ENCODE measurements at regions not wholly inside any gene's neighbourhood (a gene's known extent, or its start where the extent isn't known, plus 50 kb on each side); places are given as distances from the start of the nearest gene placed in this dataset.

- Histone ChIP-seq H2AFZ (ENCODE audit: low read depth, low read length) (no peak overlapping the region), H3K79me2 (ENCODE audit: insufficient read depth, low read length) (no peaks in the 10 kb centered on the region), H4K20me1 (ENCODE audit: insufficient read depth, low read length) (no peaks in the 10 kb centered on the region), H3K9me3 (ENCODE audit: insufficient read depth, low read length, severe bottlenecking) (peaks cover 3% of the 10 kb centered on the region), H3K4me2 (ENCODE audit: insufficient read depth, low read length) (no peak overlapping the region), H3K27me3 (ENCODE audit: insufficient read depth, low read length, poor library complexity) (no peaks in the 10 kb centered on the region), H3K9ac (ENCODE audit: low read depth, low read length) (no peak overlapping the region), H3K4me1 (ENCODE audit: insufficient read depth, low read length) (no peaks in the 10 kb centered on the region), H3K4me3 (ENCODE audit: low read depth in 1 of 2, low read length in 2 of 2) (no peak overlapping the region), H3K27ac (ENCODE audit: low read length) (no peak overlapping the region), H3K36me3 (ENCODE audit: insufficient read depth, low read length) (no peaks in the 10 kb centered on the region)
- TF ChIP-seq EZH2 (IDR thresholded peaks at IDR 0.05; ENCODE audit: borderline replicate concordance, low read depth, low read length, severe bottlenecking) = no peak
- no peak for TF ChIP-seq CTCF (IDR thresholded peaks at IDR 0.05; ENCODE audit: borderline replicate concordance, extremely low read depth, low read length, poor library complexity, severe bottlenecking)
- DNase-seq = no peak
- no peak for ATAC-seq (ENCODE audit: insufficient read depth, low read depth)
These were observed 488.9 kb upstream of the HTR1E start for GRCh38 chr6:86448398-86448797.

GRCh38 chr6:86440608-86441007, 496.7 kb upstream of the HTR1E start:
- H3K36me3 ChIP-seq (ENCODE audit: insufficient read depth, low read length) = no peaks in the 10 kb centered on the region
- DNase-seq (no peak), ATAC-seq (ENCODE audit: insufficient read depth, low read depth) (no peak)
- H3K4me3 ChIP-seq (ENCODE audit: low read depth in 1 of 2, low read length in 2 of 2) = no peak overlapping the region
- H4K20me1 ChIP-seq (ENCODE audit: insufficient read depth, low read length) = no peaks in the 10 kb centered on the region
- no peak overlapping the region for H3K4me2 ChIP-seq (ENCODE audit: insufficient read depth, low read length)
- H3K9ac ChIP-seq (ENCODE audit: low read depth, low read length) = no peak overlapping the region
- no peak for TF ChIP-seq CTCF (IDR thresholded peaks at IDR 0.05; ENCODE audit: borderline replicate concordance, extremely low read depth, low read length, poor library complexity, severe bottlenecking)
- no peak for TF ChIP-seq EZH2 (IDR thresholded peaks at IDR 0.05; ENCODE audit: borderline replicate concordance, low read depth, low read length, severe bottlenecking)
- H3K27ac ChIP-seq (ENCODE audit: low read length) = no peak overlapping the region
- no peaks in the 10 kb centered on the region for H3K4me1 ChIP-seq (ENCODE audit: insufficient read depth, low read length)
- H2AFZ ChIP-seq (ENCODE audit: low read depth, low read length) = no peak overlapping the region
- H3K9me3 ChIP-seq (ENCODE audit: insufficient read depth, low read length, severe bottlenecking) = no peaks in the 10 kb centered on the region
- H3K27me3 ChIP-seq (ENCODE audit: insufficient read depth, low read length, poor library complexity) = no peaks in the 10 kb centered on the region
- no peaks in the 10 kb centered on the region for H3K79me2 ChIP-seq (ENCODE audit: insufficient read depth, low read length)

GRCh38 chr6:86423571-86423970, 513.8 kb upstream of the HTR1E start:
- Histone ChIP-seq H2AFZ (ENCODE audit: low read depth, low read length) (no peak overlapping the region), H3K9me3 (ENCODE audit: insufficient read depth, low read length, severe bottlenecking) (no peaks in the 10 kb centered on the region), H3K4me2 (ENCODE audit: insufficient read depth, low read length) (no peak overlapping the region), H4K20me1 (ENCODE audit: insufficient read depth, low read length) (no peaks in the 10 kb centered on the region), H3K79me2 (ENCODE audit: insufficient read depth, low read length) (no peaks in the 10 kb centered on the region), H3K9ac (ENCODE audit: low read depth, low read length) (no peak overlapping the region), H3K27me3 (ENCODE audit: insufficient read depth, low read length, poor library complexity) (no peaks in the 10 kb centered on the region), H3K36me3 (ENCODE audit: insufficient read depth, low read length) (no peaks in the 10 kb centered on the region), H3K4me1 (ENCODE audit: insufficient read depth, low read length) (no peaks in the 10 kb centered on the region), H3K4me3 (ENCODE audit: low read depth in 1 of 2, low read length in 2 of 2) (no peak overlapping the region), H3K27ac (ENCODE audit: low read length) (no peak overlapping the region)
- TF ChIP-seq CTCF (IDR thresholded peaks at IDR 0.05; ENCODE audit: borderline replicate concordance, extremely low read depth, low read length, poor library complexity, severe bottlenecking) (no peak), EZH2 (IDR thresholded peaks at IDR 0.05; ENCODE audit: borderline replicate concordance, low read depth, low read length, severe bottlenecking) (no peak)
- DNase-seq = no peak
- ATAC-seq (ENCODE audit: insufficient read depth, low read depth) = no peak

- Histone ChIP-seq H3K27ac (ENCODE audit: low read length) (no peak overlapping the region), H3K4me1 (ENCODE audit: insufficient read depth, low read length) (no peaks in the 10 kb centered on the region), H3K9ac (ENCODE audit: low read depth, low read length) (no peak overlapping the region), H3K4me2 (ENCODE audit: insufficient read depth, low read length) (no peak overlapping the region), H3K36me3 (ENCODE audit: insufficient read depth, low read length) (no peaks in the 10 kb centered on the region), H3K79me2 (ENCODE audit: insufficient read depth, low read length) (no peaks in the 10 kb centered on the region), H3K4me3 (ENCODE audit: low read depth in 1 of 2, low read length in 2 of 2) (no peak overlapping the region), H2AFZ (ENCODE audit: low read depth, low read length) (no peak overlapping the region), H4K20me1 (ENCODE audit: insufficient read depth, low read length) (no peaks in the 10 kb centered on the region), H3K9me3 (ENCODE audit: insufficient read depth, low read length, severe bottlenecking) (no peaks in the 10 kb centered on the region), H3K27me3 (ENCODE audit: insufficient read depth, low read length, poor library complexity) (no peaks in the 10 kb centered on the region)
- ATAC-seq (ENCODE audit: insufficient read depth, low read depth) = no peak
- DNase-seq = no peak
- no peak for TF ChIP-seq CTCF (IDR thresholded peaks at IDR 0.05; ENCODE audit: borderline replicate concordance, extremely low read depth, low read length, poor library complexity, severe bottlenecking)
- TF ChIP-seq EZH2 (IDR thresholded peaks at IDR 0.05; ENCODE audit: borderline replicate concordance, low read depth, low read length, severe bottlenecking) = no peak
These were observed 525.3 kb upstream of the HTR1E start for GRCh38 chr6:86412057-86412456.
